HCT116 (cell line): ENCODE measurements at regions not wholly inside any gene's neighbourhood (a gene's known extent, or its start where the extent isn't known, plus 50 kb on each side); places are given as distances from the start of the nearest gene placed in this dataset.

Experiments used
- CBX3 ChIP-seq: IDR thresholded peaks from 2 replicates; pipeline ENCODE4 v1.6.1; 2012; ENCODE audit warnings: low read depth
- CEBPB ChIP-seq: IDR thresholded peaks from 2 replicates; pipeline ENCODE4 v1.6.1; 2012; ENCODE audit warnings: low read depth
- CTCF ChIP-seq, 3 experiments: fragments of 200-600 bp in 1 of 3; sonication (generic) in 1 of 3; IDR thresholded peaks in 2 of 3; conservative IDR thresholded peaks in 1 of 3; 2 replicates each; pipeline ENCODE4 v1.5.1; 2012 to 2017; ENCODE audit warnings: low read depth in 2 of 3, low read length in 2 of 3, antibody characterized with exemption in 1 of 3, borderline replicate concordance in 1 of 3, control low read depth in 1 of 3, mild to moderate bottlenecking in 1 of 3, mixed read lengths in 1 of 3, mixed run types in 1 of 3, moderate library complexity in 1 of 3; ENCODE audit not compliant: insufficient read depth in 1 of 3
- EZH2 ChIP-seq: fragments of 200-600 bp; sonication (generic); IDR thresholded peaks from 2 replicates; pipeline ENCODE4 v1.6.1; 2017; ENCODE audit warnings: antibody characterized with exemption, mixed run types
- EZH2phosphoT487 ChIP-seq: fragments of 200-600 bp; IDR thresholded peaks from 2 replicates; pipeline ENCODE4 v1.6.1; 2018; ENCODE audit warnings: antibody characterized with exemption, borderline replicate concordance
- JUND ChIP-seq: IDR thresholded peaks from 2 replicates; pipeline ENCODE4 v1.6.1; 2012
- POLR2A ChIP-seq: IDR thresholded peaks from 2 replicates; pipeline ENCODE4 v1.7.0; 2011; ENCODE audit warnings: borderline replicate concordance; ENCODE audit not compliant: insufficient read depth, insufficient read length; ENCODE audit errors: extremely low read depth
- RAD21 ChIP-seq: IDR thresholded peaks from 2 replicates; pipeline ENCODE4 v1.6.1; 2012; ENCODE audit warnings: low read depth, mild to moderate bottlenecking
- REST ChIP-seq: IDR thresholded peaks from 2 replicates; pipeline ENCODE4 v1.6.1; 2012; ENCODE audit warnings: low read depth
- SIN3A ChIP-seq: IDR thresholded peaks from 2 replicates; pipeline ENCODE4 v1.6.1; 2012; ENCODE audit warnings: low read depth
- SP1 ChIP-seq: IDR thresholded peaks from 2 replicates; pipeline ENCODE4 v1.6.1; 2012; ENCODE audit warnings: low read depth
- SRF ChIP-seq: IDR thresholded peaks from 2 replicates; pipeline ENCODE4 v1.6.1; 2012; ENCODE audit warnings: low read depth
- ZNF274 ChIP-seq: fragments of 200-500 bp; sonication (Bioruptor generic); IDR thresholded peaks from 2 replicates; pipeline ENCODE4 v1.6.1; 2014; ENCODE audit warnings: mild to moderate bottlenecking, low read depth, low read length, inconsistent platforms

- TF ChIP-seq CEBPB (no peak), EZH2 (no peak), CTCF (IDR thresholded peaks at IDR 0.05 in 2 of 3, conservative IDR thresholded peaks at IDR 0.05 in 1 of 3; ENCODE audit: borderline replicate concordance in 1 of 3, insufficient read depth in 1 of 3, low read depth in 2 of 3, low read length in 2 of 3) (no peak), SRF (no peak), ZNF274 (no peak), EZH2phosphoT487 (no peak), POLR2A (no peak), SP1 (no peak), JUND (no peak), SIN3A (no peak), CBX3 (no peak), REST (no peak), RAD21 (no peak)
Observed at GRCh38 chr5:133818869-133819600, 149.4 kb downstream of the C5orf15 start.
